ENCODE measurements at regions not wholly inside any gene's neighbourhood (a gene's known extent, or its start where the extent isn't known, plus 50 kb on each side); places are given as distances from the start of the nearest gene placed in this dataset.

DNA sequence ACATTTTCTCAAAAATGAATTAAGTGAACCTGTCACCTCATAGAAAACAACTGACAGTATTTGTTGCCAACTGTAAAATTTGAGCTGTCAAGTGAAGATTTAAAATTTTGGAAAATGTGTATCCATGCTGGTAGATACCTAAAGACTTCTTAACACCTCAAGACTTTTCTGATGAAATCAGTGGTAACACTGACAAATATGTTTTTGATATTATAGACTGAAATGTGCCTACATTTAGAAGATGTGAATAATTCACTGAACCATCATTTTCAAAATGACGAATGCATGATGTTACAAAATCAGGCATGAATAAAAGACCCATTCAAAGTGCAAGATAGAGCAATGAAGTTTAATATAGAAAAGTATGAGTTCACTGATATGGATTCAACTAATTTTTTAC lies 51.5 kb upstream of the ASPRV1 start:
- no peak for ATAC-seq
- TF ChIP-seq ARNTL (CRISPR knock-in tag; IDR thresholded peaks at IDR 0.05; ENCODE audit: borderline replicate concordance, low read depth), result no peak
- no peak for TF ChIP-seq RARB (CRISPR knock-in tag; IDR thresholded peaks at IDR 0.05)
- TF ChIP-seq, protein P1, sequence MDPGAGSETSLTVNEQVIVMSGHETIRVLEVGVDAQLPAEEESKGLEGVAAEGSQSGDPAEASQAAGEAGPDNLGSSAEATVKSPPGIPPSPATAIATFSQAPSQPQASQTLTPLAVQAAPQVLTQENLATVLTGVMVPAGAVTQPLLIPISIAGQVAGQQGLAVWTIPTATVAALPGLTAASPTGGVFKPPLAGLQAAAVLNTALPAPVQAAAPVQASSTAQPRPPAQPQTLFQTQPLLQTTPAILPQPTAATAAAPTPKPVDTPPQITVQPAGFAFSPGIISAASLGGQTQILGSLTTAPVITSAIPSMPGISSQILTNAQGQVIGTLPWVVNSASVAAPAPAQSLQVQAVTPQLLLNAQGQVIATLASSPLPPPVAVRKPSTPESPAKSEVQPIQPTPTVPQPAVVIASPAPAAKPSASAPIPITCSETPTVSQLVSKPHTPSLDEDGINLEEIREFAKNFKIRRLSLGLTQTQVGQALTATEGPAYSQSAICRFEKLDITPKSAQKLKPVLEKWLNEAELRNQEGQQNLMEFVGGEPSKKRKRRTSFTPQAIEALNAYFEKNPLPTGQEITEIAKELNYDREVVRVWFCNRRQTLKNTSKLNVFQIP (CRISPR knock-in tag; IDR thresholded peaks at IDR 0.05; ENCODE audit: borderline replicate concordance, low read depth), result no peak

DNA sequence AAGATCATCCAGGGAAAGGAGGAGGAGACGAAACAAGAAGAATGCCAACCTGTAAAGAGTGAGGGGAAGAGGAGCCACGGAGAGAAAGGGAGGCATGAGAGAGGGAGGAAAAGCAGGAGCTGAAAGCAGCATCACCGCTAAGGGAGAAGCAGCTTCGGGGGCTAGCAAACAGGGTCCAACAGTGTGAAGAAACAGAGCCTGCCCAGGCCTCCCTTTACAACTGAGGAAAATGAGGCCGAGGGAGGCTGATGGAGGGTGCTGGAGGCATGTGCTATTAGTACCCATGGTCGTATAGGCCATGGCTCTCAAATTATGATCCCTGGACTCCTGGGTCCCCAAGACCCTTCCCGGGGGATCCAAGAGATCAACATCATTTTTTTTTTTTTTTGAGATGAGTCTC lies 50.4 kb upstream of the ASPRV1 start:
- no peak for ATAC-seq
- TF ChIP-seq ARNTL (CRISPR knock-in tag; IDR thresholded peaks at IDR 0.05; ENCODE audit: borderline replicate concordance, low read depth) (no peak), ZNF565 (CRISPR knock-in tag; conservative IDR thresholded peaks at IDR 0.05; ENCODE audit: low read depth) (no peak), SNAI2 (CRISPR knock-in tag; IDR thresholded peaks at IDR 0.05) (no peak), ZFP30 (CRISPR knock-in tag; IDR thresholded peaks at IDR 0.05) (no peak), TOX (CRISPR knock-in tag; IDR thresholded peaks at IDR 0.05; ENCODE audit: borderline replicate concordance) (no peak), ZC3H10 (CRISPR knock-in tag; IDR thresholded peaks at IDR 0.05) (no peak), RARB (CRISPR knock-in tag; IDR thresholded peaks at IDR 0.05) (no peak), TCF4 (CRISPR knock-in tag; IDR thresholded peaks at IDR 0.05; ENCODE audit: borderline replicate concordance) (no peak), OSR1 (CRISPR knock-in tag; IDR thresholded peaks at IDR 0.05) (no peak), ZFP3 (CRISPR knock-in tag; IDR thresholded peaks at IDR 0.05) (no peak)
- TF ChIP-seq, protein P2, sequence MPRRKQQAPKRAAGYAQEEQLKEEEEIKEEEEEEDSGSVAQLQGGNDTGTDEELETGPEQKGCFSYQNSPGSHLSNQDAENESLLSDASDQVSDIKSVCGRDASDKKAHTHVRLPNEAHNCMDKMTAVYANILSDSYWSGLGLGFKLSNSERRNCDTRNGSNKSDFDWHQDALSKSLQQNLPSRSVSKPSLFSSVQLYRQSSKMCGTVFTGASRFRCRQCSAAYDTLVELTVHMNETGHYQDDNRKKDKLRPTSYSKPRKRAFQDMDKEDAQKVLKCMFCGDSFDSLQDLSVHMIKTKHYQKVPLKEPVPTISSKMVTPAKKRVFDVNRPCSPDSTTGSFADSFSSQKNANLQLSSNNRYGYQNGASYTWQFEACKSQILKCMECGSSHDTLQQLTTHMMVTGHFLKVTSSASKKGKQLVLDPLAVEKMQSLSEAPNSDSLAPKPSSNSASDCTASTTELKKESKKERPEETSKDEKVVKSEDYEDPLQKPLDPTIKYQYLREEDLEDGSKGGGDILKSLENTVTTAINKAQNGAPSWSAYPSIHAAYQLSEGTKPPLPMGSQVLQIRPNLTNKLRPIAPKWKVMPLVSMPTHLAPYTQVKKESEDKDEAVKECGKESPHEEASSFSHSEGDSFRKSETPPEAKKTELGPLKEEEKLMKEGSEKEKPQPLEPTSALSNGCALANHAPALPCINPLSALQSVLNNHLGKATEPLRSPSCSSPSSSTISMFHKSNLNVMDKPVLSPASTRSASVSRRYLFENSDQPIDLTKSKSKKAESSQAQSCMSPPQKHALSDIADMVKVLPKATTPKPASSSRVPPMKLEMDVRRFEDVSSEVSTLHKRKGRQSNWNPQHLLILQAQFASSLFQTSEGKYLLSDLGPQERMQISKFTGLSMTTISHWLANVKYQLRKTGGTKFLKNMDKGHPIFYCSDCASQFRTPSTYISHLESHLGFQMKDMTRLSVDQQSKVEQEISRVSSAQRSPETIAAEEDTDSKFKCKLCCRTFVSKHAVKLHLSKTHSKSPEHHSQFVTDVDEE (CRISPR knock-in tag; IDR thresholded peaks at IDR 0.05), result no peak
- TF ChIP-seq, protein P1 (CRISPR knock-in tag; IDR thresholded peaks at IDR 0.05; ENCODE audit: borderline replicate concordance, low read depth), result no peak

DNA sequence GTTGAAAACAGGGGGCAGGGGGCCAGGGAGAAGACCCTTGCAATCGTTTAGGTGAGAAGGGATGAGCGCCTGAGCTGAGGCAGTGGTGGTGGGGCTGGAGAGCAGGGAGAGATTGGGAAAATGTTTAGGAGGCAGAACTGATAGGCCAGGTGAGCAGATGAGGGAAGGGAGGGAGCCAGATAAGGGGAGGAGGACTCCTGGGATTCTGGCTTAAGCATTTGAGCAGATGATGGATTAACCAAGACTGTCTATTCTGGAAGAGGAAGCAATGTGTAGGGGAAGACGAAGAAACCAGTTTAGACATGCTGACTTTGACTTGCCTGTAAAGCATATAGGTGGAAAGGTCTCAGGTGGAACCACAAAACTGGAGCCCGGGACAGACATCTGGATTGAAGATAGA lies 49.9 kb upstream of the ASPRV1 start:
- TF ChIP-seq PPARA (CRISPR knock-in tag; IDR thresholded peaks at IDR 0.05; ENCODE audit: borderline replicate concordance) (no peak), ARNTL (CRISPR knock-in tag; IDR thresholded peaks at IDR 0.05; ENCODE audit: borderline replicate concordance, low read depth) (no peak), ZNF8 (CRISPR knock-in tag; IDR thresholded peaks at IDR 0.05) (no peak), ZNF565 (CRISPR knock-in tag; conservative IDR thresholded peaks at IDR 0.05; ENCODE audit: low read depth) (no peak), ISL1 (CRISPR knock-in tag; IDR thresholded peaks at IDR 0.05) (no peak), SNAI2 (CRISPR knock-in tag; IDR thresholded peaks at IDR 0.05) (no peak), ZFP30 (CRISPR knock-in tag; IDR thresholded peaks at IDR 0.05) (no peak), TCF4 (CRISPR knock-in tag; IDR thresholded peaks at IDR 0.05; ENCODE audit: borderline replicate concordance) (no peak), TOX (CRISPR knock-in tag; IDR thresholded peaks at IDR 0.05; ENCODE audit: borderline replicate concordance) (no peak), GLIS3 (CRISPR knock-in tag; IDR thresholded peaks at IDR 0.05) (no peak), OSR1 (CRISPR knock-in tag; IDR thresholded peaks at IDR 0.05) (no peak), ZC3H10 (CRISPR knock-in tag; IDR thresholded peaks at IDR 0.05) (no peak), ESRRG (CRISPR knock-in tag; IDR thresholded peaks at IDR 0.05) (no peak), CSDC2 (CRISPR knock-in tag; IDR thresholded peaks at IDR 0.05) (no peak), BACH2 (CRISPR knock-in tag; IDR thresholded peaks at IDR 0.05; ENCODE audit: borderline replicate concordance) (no peak), ZNF70 (CRISPR knock-in tag; IDR thresholded peaks at IDR 0.05) (no peak), ZFP3 (CRISPR knock-in tag; IDR thresholded peaks at IDR 0.05) (no peak)
- TF ChIP-seq, protein P2 (CRISPR knock-in tag; IDR thresholded peaks at IDR 0.05), result no peak
- TF ChIP-seq, protein P3, sequence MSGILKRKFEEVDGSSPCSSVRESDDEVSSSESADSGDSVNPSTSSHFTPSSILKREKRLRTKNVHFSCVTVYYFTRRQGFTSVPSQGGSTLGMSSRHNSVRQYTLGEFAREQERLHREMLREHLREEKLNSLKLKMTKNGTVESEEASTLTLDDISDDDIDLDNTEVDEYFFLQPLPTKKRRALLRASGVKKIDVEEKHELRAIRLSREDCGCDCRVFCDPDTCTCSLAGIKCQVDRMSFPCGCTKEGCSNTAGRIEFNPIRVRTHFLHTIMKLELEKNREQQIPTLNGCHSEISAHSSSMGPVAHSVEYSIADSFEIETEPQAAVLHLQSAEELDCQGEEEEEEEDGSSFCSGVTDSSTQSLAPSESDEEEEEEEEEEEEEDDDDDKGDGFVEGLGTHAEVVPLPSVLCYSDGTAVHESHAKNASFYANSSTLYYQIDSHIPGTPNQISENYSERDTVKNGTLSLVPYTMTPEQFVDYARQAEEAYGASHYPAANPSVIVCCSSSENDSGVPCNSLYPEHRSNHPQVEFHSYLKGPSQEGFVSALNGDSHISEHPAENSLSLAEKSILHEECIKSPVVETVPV (CRISPR knock-in tag; IDR thresholded peaks at IDR 0.05), result no peak
- TF ChIP-seq, protein P4, sequence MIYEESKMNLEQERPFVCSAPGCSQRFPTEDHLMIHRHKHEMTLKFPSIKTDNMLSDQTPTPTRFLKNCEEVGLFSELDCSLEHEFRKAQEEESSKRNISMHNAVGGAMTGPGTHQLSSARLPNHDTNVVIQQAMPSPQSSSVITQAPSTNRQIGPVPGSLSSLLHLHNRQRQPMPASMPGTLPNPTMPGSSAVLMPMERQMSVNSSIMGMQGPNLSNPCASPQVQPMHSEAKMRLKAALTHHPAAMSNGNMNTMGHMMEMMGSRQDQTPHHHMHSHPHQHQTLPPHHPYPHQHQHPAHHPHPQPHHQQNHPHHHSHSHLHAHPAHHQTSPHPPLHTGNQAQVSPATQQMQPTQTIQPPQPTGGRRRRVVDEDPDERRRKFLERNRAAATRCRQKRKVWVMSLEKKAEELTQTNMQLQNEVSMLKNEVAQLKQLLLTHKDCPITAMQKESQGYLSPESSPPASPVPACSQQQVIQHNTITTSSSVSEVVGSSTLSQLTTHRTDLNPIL (CRISPR knock-in tag; IDR thresholded peaks at IDR 0.05; ENCODE audit: low read depth), result no peak
- ATAC-seq, result no peak

All from SK-N-SH treated with all-trans-retinoic acid at 6 μM for 48 hours (cell line).